ENCODE measurements at regions not wholly inside any gene's neighbourhood (a gene's known extent, or its start where the extent isn't known, plus 50 kb on each side); places are given as distances from the start of the nearest gene placed in this dataset.

DNA sequence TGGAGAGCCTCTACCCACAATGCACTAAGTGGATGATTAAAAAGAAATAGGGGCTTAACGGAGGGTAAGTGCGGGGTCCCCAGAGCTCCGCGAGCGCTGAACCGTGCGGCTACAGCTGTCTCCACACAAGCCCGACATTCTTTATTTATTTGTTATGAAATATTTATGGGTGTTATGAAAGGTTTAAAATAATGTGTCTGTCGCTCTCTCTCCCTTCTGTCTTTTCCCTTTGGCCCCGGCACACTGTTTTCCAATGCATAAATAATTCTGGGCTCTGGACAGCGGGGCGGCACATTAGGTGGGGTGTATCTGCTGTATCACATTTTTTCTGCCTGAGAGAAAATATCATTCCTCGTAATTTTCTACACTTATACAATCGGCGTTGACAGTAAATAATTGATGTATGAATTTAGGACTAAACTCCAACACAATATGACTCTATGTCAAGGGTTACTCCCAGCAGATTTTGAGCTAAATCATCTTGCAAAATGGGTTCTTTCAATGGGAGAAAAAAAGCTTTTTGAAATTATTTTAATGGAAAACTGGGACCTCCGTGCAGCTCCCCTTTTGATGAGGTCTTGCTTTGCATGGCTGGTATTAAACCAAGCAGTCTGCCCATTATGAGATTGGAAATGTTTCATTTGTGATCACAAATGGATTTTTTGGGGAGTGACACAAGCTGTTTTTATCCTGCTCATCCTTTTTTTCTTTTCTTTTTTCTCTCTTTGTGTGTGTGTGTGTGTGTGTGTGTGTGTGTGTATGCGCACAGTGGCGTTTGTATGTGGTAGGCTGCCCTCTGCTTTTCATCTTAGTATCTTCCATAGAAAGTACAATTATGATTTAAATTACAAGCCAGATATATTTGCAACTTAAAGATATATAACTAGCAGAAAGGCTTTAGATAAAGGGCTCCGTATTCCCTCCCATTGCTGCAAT is 370.6 kb upstream of the IRX4 start:
- Histone ChIP-seq H3K27ac (ENCODE audit: low read length) (no peak overlapping the region), H3K9me3 (replicated peaks; ENCODE audit: control insufficient read depth, low read depth, low read length) (no peaks in the 10 kb centered on the region), H3K27me3 (ENCODE audit: control insufficient read depth, insufficient read depth, low read length) (peaks cover 9% of the 10 kb centered on the region), H3K4me1 (ENCODE audit: control insufficient read depth, insufficient read depth, low read length) (peaks cover 15% of the 10 kb centered on the region), H3K4me3 (ENCODE audit: low read length) (no peak overlapping the region), H3K36me3 (ENCODE audit: control insufficient read depth, insufficient read depth, low read length) (no peaks in the 10 kb centered on the region)
- 20% methylated on average over 1 of the region's 19 CpGs for WGBS (ENCODE audit: insufficient coverage)
- no peak for DNase-seq

DNA sequence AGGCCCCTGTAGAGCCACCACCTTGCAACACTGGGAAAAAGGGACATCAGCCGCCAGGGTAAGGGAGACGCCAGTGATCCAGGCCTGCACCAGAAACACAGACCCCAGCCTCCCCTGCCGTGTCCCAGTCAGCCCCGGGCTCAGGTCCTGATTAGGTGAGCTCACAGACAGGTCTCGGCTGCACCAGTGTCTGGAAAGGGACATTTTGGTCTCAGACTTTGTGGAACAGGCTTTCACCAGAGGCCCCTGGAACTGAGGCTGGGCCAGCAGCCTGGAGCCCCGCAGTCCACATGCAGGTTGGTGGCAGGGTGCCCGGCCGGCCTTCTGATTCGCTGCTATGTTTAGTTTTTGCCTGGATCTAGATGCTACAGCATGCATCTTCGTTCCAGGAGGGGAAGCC is 369.0 kb upstream of the IRX4 start:
- peaks cover 9% of the 10 kb centered on the region for H3K27me3 ChIP-seq (ENCODE audit: control insufficient read depth, insufficient read depth, low read length)
- H3K9me3 ChIP-seq (replicated peaks; ENCODE audit: control insufficient read depth, low read depth, low read length) = no peaks in the 10 kb centered on the region
- peaks cover 8% of the 10 kb centered on the region for H3K4me1 ChIP-seq (ENCODE audit: control insufficient read depth, insufficient read depth, low read length)
- no peak overlapping the region for H3K4me3 ChIP-seq (ENCODE audit: low read length)
- H3K36me3 ChIP-seq (ENCODE audit: control insufficient read depth, insufficient read depth, low read length) = no peaks in the 10 kb centered on the region
- WGBS (ENCODE audit: insufficient coverage) = 78% methylated on average over 9 of the region's 10 CpGs
- no peak for DNase-seq
- no peak overlapping the region for H3K27ac ChIP-seq (ENCODE audit: low read length)

DNA sequence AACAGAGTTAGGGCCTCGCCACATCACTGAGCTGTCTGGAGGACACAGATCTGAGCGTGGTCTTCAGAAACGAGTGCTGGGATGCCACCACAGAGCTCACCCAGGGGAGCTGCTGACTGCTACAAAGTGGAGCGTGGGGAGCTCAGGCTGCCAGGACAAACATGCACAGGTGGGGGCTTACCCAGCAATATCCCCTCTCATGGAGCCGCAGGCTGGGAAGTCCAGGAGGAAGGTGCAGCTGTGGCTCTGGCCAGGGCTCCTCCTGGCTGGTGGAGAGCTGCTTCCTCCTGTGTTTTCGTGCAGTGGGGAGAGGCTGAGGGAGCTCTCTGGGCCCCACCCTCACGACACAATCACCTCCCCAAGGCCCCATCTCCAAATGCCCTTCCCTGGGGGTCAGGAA is 368.6 kb upstream of the IRX4 start:
- WGBS (ENCODE audit: insufficient coverage) = 64% methylated on average over 4 of the region's 7 CpGs

DNA sequence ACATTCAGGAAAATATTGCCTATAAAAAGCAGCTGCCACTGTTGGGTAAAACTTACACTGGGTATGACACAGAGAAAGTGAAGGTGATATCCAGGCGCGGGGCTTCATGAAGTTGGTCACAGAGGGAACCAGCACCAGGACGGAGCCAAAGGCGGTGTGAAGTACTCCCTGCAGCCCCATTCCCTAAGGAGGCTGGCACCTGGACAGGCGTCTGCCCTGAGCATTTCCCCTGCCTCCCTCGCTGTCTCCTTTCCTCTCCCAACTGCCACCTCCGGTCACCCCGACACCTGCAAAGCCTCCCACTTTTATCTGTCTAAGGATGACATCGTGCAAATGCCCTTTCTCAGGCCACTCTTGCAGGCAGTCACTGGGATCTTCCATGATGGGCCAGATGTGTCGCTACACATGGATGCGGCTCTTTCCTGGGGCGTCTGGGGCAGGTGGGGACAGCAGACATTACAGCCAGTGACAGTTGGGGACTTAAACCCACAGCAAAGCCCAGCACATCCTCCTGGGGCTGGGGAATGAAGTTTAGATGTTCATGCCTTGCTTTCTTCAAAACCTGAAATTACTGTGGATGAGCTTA is 367.7 kb upstream of the IRX4 start:
- no peaks in the 10 kb centered on the region for H3K36me3 ChIP-seq (ENCODE audit: control insufficient read depth, insufficient read depth, low read length)
- no peaks in the 10 kb centered on the region for H3K9me3 ChIP-seq (replicated peaks; ENCODE audit: control insufficient read depth, low read depth, low read length)
- WGBS (ENCODE audit: insufficient coverage) = 79% methylated on average over 8 of the region's 12 CpGs
- peaks cover 3% of the 10 kb centered on the region for H3K4me1 ChIP-seq (ENCODE audit: control insufficient read depth, insufficient read depth, low read length)
- DNase-seq = no peak
- H3K27me3 ChIP-seq (ENCODE audit: control insufficient read depth, insufficient read depth, low read length) = peaks cover 9% of the 10 kb centered on the region
- no peak overlapping the region for H3K4me3 ChIP-seq (ENCODE audit: low read length)
- H3K27ac ChIP-seq (ENCODE audit: low read length) = no peak overlapping the region

More for the DNA sequence above, 368.6 kb upstream of the IRX4 start:
- Histone ChIP-seq H3K4me3 (ENCODE audit: low read length) (no peak overlapping the region), H3K27me3 (ENCODE audit: control insufficient read depth, insufficient read depth, low read length) (peaks cover 9% of the 10 kb centered on the region), H3K4me1 (ENCODE audit: control insufficient read depth, insufficient read depth, low read length) (peaks cover 3% of the 10 kb centered on the region), H3K27ac (ENCODE audit: low read length) (no peak overlapping the region), H3K9me3 (replicated peaks; ENCODE audit: control insufficient read depth, low read depth, low read length) (no peaks in the 10 kb centered on the region), H3K36me3 (ENCODE audit: control insufficient read depth, insufficient read depth, low read length) (no peaks in the 10 kb centered on the region)
- DNase-seq = no peak

DNA sequence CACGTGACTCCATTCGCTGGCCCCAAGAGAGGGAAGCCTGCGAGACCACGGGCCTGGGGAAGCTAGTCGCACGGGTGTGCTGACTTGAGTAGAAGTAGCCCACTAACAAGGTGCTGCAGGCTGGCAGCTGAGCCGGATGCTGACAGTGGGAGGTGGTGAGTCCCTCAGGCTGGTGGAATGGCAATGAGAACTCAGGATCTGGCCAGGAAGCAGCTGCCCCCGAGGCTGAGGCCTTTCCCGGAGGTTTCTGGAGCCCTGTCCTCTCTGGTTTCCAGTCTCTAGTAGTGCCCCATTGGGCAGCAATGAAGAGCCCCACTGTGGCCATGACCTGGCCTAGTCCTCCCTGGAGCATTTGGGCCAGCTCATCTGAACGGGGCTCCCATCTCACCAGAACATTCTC is 366.7 kb upstream of the IRX4 start:
- DNase-seq = no peak
- Histone ChIP-seq H3K4me1 (ENCODE audit: control insufficient read depth, insufficient read depth, low read length) (no peaks in the 10 kb centered on the region), H3K9me3 (replicated peaks; ENCODE audit: control insufficient read depth, low read depth, low read length) (no peaks in the 10 kb centered on the region), H3K4me3 (ENCODE audit: low read length) (no peak overlapping the region), H3K27me3 (ENCODE audit: control insufficient read depth, insufficient read depth, low read length) (peaks cover 9% of the 10 kb centered on the region), H3K36me3 (ENCODE audit: control insufficient read depth, insufficient read depth, low read length) (no peaks in the 10 kb centered on the region), H3K27ac (ENCODE audit: low read length) (no peak overlapping the region)
- WGBS (ENCODE audit: insufficient coverage) = 77% methylated on average over 10 of the region's 10 CpGs

DNA sequence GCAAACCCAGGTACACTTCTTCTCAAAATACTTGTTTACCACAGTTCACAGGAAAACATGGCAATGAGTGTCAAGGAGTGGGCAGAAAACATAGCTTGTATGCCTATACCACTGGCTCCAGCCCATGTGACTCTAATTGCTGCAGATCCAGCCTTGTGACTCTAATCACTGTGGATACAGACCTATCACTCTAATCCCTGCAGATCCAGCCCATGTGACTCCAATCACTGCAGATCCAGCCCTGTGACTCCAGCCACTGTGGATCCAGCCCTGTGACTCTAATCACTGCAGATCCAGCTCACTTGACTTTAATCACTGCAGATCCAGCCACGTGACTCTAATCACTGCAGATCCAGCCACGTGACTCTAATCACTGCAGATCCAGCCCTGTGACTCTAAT is 366.3 kb upstream of the IRX4 start:
- no peaks in the 10 kb centered on the region for H3K4me1 ChIP-seq (ENCODE audit: control insufficient read depth, insufficient read depth, low read length)
- WGBS (ENCODE audit: insufficient coverage) = 41% methylated on average over 2 of the region's 2 CpGs
- no peak overlapping the region for H3K4me3 ChIP-seq (ENCODE audit: low read length)
- H3K27me3 ChIP-seq (ENCODE audit: control insufficient read depth, insufficient read depth, low read length) = peaks cover 9% of the 10 kb centered on the region
- H3K27ac ChIP-seq (ENCODE audit: low read length) = no peak overlapping the region
- no peaks in the 10 kb centered on the region for H3K36me3 ChIP-seq (ENCODE audit: control insufficient read depth, insufficient read depth, low read length)
- DNase-seq = no peak
- no peaks in the 10 kb centered on the region for H3K9me3 ChIP-seq (replicated peaks; ENCODE audit: control insufficient read depth, low read depth, low read length)

DNA sequence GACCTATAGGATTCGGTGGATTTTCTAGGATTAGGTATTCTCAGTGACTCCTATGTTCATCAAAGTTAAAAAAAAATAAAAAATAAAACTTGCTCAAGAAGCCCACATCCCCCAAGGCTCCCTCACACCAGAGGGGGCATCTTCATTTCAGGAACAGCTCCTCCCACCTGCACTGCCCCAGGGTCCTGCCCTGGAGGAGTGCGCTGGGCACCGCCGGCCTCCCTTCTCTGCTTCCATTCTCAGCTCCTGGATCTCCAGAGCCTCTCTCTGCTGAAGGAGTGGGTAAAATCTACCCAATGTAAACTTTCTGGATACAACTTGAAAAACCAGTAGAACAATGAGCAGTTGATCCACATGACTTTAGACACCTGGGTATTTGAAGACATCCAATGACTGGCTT is 359.8 kb upstream of the IRX4 start:
- no peaks in the 10 kb centered on the region for H3K27me3 ChIP-seq (ENCODE audit: control insufficient read depth, insufficient read depth, low read length)
- DNase-seq = no peak

DNA sequence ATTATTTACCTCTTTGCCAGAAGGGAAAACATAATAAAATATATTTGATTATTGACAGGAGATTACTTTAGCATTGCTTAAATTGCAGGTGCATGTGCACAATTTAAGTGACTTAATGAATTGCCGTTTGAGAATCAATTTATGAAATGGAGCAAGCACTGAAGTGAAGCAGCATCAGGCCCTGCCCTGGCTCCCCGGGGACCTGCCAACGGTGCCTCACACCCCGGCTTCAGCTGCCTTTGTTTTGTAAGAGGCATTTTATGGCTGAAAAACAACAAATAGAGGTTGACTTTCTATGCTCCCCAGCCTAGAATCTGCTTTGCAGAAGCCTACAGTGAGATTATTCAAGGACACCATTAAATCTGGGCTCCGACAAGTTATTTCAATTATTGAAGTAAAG is 359.1 kb upstream of the IRX4 start:
- no peaks in the 10 kb centered on the region for H3K4me1 ChIP-seq (ENCODE audit: control insufficient read depth, insufficient read depth, low read length)
- no peak for DNase-seq
- no peak overlapping the region for H3K4me3 ChIP-seq (ENCODE audit: low read length)
- H3K36me3 ChIP-seq (ENCODE audit: control insufficient read depth, insufficient read depth, low read length) = no peaks in the 10 kb centered on the region
- no peaks in the 10 kb centered on the region for H3K27me3 ChIP-seq (ENCODE audit: control insufficient read depth, insufficient read depth, low read length)
- 59% methylated on average over 3 of the region's 5 CpGs for WGBS (ENCODE audit: insufficient coverage)
- no peaks in the 10 kb centered on the region for H3K9me3 ChIP-seq (replicated peaks; ENCODE audit: control insufficient read depth, low read depth, low read length)
- H3K27ac ChIP-seq (ENCODE audit: low read length) = no peak overlapping the region

More for the DNA sequence above, 359.8 kb upstream of the IRX4 start:
- no peaks in the 10 kb centered on the region for H3K36me3 ChIP-seq (ENCODE audit: control insufficient read depth, insufficient read depth, low read length)
- no peak overlapping the region for H3K27ac ChIP-seq (ENCODE audit: low read length)
- no CpG with 5 or more reads among the region's 4 CpGs for WGBS (ENCODE audit: insufficient coverage)
- no peaks in the 10 kb centered on the region for H3K4me1 ChIP-seq (ENCODE audit: control insufficient read depth, insufficient read depth, low read length)
- no peak overlapping the region for H3K4me3 ChIP-seq (ENCODE audit: low read length)
- no peaks in the 10 kb centered on the region for H3K9me3 ChIP-seq (replicated peaks; ENCODE audit: control insufficient read depth, low read depth, low read length)

DNA sequence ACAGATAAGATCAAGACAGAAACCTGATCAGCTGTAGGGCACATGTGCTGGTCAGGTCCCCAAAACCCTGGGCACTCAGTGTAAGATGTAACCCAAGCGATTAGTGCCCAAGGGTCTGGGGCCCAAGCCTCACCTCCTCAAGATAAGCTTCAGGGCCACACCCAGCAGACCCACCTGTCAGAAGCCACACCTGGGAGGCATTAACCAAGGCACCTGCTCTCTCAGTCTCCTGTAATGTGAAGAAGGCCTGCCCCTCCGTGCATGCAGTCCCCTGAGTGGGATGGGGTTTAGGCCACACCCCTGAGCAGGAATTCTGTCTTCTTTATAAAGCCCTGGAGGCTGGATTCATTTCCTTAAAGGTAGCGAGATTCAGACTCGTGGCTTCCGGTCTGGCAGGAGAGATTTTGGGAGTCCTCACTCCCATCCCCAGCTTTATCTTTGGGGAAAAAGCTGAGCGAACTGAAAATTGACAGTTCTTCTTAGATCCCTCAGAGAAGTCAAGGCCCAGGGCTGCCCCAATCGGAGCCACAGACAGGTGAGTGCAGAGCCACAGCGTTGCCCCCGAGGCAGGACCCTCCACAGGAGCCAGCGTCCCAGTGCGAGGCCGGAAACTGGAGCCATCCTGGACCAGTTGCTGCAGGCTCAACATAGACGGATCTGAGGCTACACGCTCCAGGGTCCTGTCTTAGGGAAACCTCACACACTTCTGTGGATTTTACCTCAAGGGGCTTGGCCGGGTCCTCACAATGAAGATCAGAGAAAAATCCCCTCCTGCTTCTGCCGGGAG is 357.6 kb upstream of the IRX4 start:
- DNase-seq = no peak
- Histone ChIP-seq H3K36me3 (ENCODE audit: control insufficient read depth, insufficient read depth, low read length) (no peaks in the 10 kb centered on the region), H3K9me3 (replicated peaks; ENCODE audit: control insufficient read depth, low read depth, low read length) (no peaks in the 10 kb centered on the region), H3K4me3 (ENCODE audit: low read length) (no peak overlapping the region), H3K27me3 (ENCODE audit: control insufficient read depth, insufficient read depth, low read length) (no peaks in the 10 kb centered on the region), H3K4me1 (ENCODE audit: control insufficient read depth, insufficient read depth, low read length) (no peaks in the 10 kb centered on the region), H3K27ac (ENCODE audit: low read length) (no peak overlapping the region)
- 80% methylated on average over 15 of the region's 16 CpGs for WGBS (ENCODE audit: insufficient coverage)
